CD4-positive, alpha-beta T cell treated with Interleukin-4 for 4 hours (primary cell): ENCODE measurements at regions not wholly inside any gene's neighbourhood (a gene's known extent, or its start where the extent isn't known, plus 50 kb on each side); places are given as distances from the start of the nearest gene placed in this dataset.

Experiments used
- DNase-seq: peaks from one replicate; pipeline ENCODE4 v3.0.0-alpha.2; 2020

- DNase-seq: no peak
Measured at GRCh38 chr2:145085612-145086011, 565.7 kb upstream of the ZEB2 start.

DNA sequence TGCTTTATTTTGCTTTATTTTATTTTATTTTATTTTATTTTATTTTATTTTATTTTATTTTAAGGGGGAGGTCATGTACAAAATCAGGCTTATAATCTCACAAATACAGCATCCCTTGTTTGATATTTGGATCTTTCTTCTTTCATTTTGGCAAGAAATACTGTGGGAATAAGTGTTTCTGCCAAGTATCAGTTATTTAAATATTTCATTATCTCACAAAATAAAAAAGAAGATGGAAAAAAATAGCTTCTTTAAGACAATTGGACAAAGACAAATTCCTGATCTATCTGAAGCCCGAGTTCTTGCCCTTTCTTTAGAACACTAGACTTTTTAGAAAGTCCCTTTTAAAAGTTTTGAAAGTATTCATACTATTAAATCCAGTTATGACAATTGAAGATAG is 560.5 kb upstream of the ZEB2 start:
- no peak for DNase-seq

DNA sequence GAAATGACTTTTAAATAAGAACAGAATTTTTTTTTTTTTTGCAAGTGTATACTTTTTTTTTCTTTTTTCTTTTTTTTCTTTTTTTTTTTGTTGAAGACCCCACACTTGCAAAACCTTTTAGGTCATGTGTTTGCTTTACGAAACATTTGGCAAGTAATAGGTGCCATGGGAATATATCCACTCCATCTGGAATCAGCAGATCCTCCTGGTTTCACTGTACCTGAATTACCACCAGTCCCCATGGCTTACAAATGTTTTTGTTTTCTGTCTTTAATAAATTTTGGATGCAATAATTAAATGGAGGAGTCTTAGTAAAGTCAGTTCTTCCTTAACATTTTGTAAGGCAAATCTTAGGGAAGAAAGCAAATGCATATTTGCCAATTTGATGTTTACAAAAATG is 559.7 kb upstream of the ZEB2 start:
- no peak for DNase-seq

- DNase-seq: no peak
Measured at GRCh38 chr2:145078923-145079322, 559.0 kb upstream of the ZEB2 start.

DNA sequence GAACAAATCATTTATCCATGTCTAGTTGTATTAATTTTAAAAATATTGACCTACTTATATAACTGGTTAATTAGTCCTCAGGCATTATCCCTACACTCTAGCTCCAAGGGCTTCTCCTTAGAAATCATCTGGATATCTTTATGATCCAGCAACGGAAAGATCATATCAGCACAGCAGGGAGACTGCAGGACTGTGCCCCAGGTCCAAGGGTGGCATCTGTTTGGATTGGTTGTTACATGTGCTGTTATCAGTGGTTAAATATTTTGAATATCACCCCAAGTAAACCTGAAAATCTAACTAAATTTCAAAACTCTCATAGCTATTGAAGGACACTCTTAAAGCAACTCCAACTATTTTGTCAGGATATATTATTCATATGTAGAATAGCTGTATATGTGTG is 556.2 kb upstream of the ZEB2 start:
- DNase-seq: no peak

DNA sequence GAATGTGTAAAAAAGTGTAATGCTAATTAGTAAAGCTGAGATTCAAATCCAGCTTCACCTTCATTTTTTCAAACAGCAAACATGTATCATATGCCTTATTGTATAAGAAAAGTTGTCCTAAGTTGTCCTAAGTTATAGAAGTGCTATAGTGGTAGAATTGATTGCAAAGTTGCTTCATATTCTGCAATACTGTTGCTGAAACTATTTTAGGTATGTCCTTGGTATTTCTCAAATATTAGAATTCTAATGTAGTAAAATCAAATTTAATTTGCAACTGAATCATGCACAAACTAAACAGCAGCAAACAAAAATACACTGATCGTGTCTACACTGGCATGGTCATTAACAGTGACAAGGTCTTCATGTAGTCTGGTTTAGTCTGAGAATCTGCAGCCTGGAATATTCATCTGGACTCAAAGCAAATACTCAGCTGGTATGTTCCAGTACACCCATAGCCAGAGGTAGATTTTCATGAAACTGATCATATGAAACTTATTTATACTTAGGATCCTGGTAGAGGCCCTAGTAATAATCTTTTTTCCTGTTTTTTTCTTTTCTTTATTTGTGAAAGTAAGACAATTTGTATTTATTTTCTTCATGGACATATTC is 555.6 kb upstream of the ZEB2 start:
- no peak for DNase-seq

DNA sequence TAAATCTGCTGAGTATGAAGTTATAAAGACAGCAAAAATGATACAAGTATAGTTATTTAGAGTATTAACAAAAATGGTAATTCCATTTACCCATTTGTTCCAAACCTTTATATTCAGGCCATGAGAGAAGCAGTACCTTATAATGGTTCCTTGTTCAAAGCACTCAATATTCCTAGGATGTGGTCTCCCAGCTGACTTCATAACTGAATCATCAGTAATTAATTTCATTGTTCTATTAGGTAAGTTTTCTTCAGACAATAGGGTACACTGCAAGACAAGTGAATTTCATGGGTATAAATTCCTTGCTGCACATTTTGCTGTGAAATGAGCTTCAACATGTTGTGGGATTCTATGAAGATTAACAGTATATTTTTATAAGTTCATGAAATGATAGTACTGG is 550.8 kb upstream of the ZEB2 start:
- no peak for DNase-seq

GRCh38 chr2:145068509-145068908 is 548.6 kb upstream of the ZEB2 start:
- no peak for DNase-seq

DNA sequence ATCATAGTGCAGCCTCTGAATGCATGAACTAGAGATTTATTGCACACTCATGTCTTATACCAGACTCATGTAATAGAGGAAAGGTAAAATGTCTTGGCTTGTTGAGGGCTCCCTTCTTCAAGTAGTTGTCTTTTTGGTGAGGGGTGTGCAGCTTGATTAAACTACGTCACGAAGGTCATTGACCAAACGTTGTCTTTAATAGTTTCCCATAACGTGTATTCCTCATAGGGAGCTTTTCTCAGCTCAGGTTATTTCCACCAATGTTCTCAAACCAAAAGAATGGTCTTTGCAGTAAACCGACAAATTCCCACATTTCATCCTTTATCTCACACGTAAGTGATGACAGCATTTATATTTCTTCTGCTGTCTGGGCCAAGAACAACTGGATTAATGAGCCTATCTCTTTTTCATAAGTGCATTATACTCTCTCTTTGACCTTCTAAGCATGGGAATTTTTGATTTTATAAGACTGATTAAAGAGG is 547.7 kb upstream of the ZEB2 start:
- no peak for DNase-seq

GRCh38 chr2:145066856-145067548 is 547.1 kb upstream of the ZEB2 start:
- DNase-seq: no peak

GRCh38 chr2:145066151-145066661 is 546.3 kb upstream of the ZEB2 start:
- no peak for DNase-seq

DNA sequence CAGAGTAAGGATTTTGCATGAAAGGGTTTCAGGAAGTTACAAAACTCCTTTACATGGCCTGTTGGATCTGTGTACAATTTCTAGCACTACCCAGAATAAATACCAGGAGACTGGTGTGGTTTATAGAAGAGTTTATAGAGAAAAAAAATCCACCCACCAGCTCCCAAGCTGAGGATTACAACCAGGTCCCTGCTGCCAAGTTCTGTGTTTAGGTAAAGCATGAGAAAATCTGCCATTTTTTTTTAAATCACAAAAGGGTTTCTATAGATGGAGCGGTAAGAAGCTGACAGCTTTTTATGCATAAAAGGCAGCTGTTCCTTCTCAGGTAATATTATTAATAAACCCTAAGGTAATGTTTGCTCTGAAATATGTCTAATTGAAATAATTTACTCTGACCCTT is 545.4 kb upstream of the ZEB2 start:
- DNase-seq: no peak

GRCh38 chr2:145064511-145064910 is 544.6 kb upstream of the ZEB2 start:
- DNase-seq: no peak

- no peak for DNase-seq
Measured at GRCh38 chr2:145060876-145061275, 541.0 kb upstream of the ZEB2 start.

DNA sequence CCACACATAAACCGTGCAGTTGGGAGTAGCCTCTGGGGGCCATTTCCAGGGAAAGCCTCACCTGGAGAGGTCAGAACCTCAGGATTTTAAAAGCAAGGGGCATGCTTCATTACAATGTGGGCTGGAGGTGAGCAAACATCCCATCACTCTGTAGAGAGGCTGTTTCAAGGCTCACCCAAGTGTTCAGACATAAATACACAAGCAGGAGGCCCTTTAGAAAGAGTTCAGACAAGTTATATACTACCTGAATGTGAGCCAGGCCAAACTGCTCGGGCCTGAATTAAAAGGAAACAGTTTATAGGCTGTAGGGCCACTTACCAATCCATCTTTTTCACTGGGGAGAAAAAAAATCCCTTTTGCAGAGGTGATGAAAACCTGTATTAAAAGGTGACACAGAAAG is 540.0 kb upstream of the ZEB2 start:
- no peak for DNase-seq

DNA sequence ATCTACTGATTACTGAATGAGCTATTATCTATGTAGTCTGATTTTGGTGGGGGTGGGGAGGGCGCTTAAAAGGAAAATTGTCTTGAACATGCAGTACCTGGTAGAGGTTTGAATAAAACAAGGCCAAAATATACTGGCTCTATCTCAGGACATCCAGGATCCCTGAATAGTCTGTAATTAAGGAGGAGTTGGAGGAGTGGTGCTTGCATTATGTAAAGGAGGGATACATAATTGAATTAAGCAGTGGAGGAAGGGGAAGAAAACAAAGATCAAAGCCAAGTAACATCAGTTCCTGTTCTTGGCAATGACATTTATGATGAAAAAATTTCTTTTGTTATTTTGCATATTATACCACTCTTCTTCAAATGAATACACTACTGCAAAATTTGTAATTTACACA is 539.4 kb upstream of the ZEB2 start:
- DNase-seq: no peak

DNA sequence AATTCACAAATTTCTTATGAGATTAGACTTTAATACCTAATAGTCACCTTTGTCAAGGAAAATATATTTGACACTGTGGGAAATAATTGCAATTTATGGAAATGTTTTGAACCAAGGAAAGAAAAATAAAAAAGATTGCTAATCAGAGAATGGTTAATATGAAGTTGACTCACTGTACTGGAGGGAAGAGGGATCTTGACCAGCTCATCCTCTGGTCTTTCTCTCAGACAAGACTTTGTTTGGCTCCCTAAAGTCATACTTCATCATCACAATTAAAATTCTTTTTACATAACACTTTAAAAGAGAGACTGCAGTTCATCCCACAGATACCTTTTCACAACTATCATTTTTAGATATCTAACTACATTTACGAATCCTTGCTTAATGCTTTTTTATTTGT is 538.5 kb upstream of the ZEB2 start:
- no peak for DNase-seq

GRCh38 chr2:145055651-145056050 is 535.7 kb upstream of the ZEB2 start:
- DNase-seq: no peak

GRCh38 chr2:145050134-145050533 is 530.2 kb upstream of the ZEB2 start:
- no peak for DNase-seq

GRCh38 chr2:145049475-145049874 is 529.6 kb upstream of the ZEB2 start:
- no peak for DNase-seq

DNA sequence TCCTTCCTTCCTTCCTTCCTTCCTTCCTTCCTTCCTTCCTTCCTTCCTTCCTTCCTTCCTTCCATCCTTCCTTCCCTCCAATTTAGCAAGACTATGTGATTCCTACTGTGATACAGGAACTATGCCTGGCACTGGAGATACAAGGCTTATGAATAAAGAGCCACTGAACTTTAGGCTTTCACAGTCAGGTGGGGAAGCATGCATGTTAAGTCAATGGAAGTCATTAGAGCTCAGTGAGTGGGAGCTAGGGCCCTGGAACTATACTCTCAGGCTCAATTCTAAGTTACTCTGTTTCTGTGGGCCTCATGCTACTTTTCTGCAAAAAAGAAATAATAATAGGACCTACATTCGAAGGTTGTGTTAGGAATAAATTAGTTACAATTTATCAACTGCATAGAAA is 527.6 kb upstream of the ZEB2 start:
- no peak for DNase-seq

- DNase-seq: no peak
Measured at GRCh38 chr2:145044491-145044890, 524.6 kb upstream of the ZEB2 start.

GRCh38 chr2:145043399-145043834 is 523.5 kb upstream of the ZEB2 start:
- no peak for DNase-seq

DNA sequence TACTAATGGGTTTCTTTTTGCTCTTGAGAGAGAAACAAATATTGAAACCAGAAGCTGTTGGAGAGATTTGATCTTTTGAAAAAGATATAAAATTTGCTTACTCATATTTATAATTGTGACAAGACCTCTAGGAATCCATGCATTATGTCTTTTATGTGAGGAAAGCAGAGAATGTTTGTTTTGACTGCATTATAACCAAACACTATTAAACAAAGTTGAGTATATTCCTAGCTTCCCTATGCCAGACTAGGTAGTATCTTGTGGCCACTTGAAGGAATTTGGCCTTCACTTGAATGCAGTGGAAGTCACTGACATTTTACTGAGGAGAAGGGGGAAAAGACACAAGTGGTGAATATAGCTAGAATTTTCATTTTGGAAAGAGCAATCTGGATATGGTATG is 521.8 kb upstream of the ZEB2 start:
- no peak for DNase-seq

DNA sequence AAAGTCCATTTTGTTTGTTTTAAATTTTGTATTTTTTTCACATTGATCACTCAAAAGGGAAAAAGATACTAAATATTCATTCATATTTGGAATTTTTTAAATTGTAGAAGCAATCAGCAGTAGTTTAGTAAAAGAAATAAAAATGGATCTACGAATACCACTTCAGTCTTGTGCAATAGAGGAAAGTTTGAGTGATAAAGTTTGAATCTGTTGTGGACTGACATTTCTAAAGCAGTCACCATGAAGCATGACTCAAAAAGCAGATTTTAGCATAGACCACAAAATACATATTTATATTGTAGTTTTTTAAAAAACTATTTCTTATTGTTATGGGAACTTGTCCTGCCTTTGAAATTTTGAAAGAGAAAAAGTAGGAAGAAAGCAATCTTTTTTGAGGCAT is 520.5 kb upstream of the ZEB2 start:
- no peak for DNase-seq
